HG03095 (cell line): ENCODE measurements at regions not wholly inside any gene's neighbourhood (a gene's known extent, or its start where the extent isn't known, plus 50 kb on each side); places are given as distances from the start of the nearest gene placed in this dataset.

Experiments used
- ATAC-seq: cut with Tn5 transposase; IDR thresholded peaks from one replicate; pipeline ENCODE4 v1.9.1; 2021; ENCODE audit warnings: moderate library complexity; ENCODE audit not compliant: unreplicated experiment

GRCh38 chr13:61994174-61994573 is 578.5 kb upstream of the PCDH20 start:
- no peak for ATAC-seq

DNA sequence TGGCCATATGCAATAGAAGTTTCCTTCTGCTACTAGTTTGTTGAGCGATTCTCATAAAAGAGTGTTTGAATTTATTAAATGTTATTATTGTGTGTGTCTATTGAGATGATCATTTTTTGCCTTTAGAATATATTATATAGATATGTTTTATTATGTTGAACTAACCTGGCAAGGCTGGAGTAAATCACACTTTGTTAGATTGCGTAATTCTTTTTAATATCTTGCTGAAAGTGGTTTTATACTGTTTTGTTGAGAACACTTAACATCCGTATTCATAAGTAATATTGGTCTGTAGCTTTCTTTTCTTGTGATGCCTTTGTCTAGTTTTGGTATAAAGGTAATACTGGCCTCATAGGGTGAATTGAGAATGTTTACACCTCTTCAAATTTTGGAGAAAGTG is 574.3 kb upstream of the PCDH20 start:
- no peak for ATAC-seq

DNA sequence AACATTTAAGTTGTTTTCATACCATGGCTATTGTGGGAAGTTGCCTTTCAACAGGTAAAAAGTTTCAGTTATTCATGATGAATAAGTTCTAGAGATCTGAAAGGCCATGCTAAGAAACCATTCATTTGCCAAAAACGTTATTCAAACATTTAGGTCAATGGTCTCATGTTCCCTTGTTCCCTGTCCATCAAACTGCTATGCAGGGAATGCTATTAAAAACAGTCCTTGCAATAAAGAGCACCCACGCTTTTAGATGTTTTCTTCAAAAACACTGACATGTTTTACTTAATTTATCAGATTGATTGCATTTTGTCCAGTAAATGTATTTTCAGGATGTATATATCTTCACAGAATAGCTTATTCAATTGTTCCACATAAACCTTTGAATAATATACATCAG is 573.2 kb upstream of the PCDH20 start:
- no peak for ATAC-seq

DNA sequence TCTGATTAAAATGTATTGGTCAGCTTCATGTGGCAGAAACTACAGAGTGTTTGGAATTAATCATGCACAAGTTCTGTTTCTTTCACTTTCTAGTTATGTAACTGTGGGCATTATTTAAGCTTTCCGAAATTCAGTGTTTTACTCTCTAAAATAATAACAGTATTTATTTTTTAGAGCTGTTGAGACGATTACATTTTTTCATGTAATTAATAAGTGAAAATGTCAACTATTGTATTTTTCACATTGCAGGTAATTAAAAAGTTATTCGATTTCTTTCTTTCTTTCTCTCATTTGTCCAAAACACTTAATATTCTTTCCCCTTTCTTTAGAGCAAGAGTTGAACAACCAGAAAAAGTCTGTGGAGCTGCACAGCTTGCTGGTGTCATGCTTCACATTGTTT is 559.4 kb upstream of the PCDH20 start:
- ATAC-seq, result no peak

DNA sequence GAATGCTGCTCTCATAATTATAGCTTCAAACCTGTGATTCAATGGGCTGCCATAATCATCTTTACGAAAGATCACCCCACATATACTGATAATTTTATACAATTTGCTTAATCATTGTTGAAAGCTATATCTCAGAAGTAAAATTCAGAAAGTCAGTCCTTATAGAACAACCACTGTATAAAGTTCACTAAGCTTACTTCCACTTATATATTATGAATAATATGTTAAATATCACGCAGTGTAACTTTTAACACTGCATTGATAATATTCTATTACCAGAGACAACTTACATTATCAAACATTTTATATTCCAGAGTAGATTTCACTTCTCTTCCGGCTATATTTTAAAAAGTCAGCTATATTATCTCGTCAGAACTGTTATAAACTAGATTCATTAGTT is 550.1 kb upstream of the PCDH20 start:
- ATAC-seq, result no peak

- no peak for ATAC-seq
Observed at GRCh38 chr13:61960981-61961380, 545.3 kb upstream of the PCDH20 start.

GRCh38 chr13:61954092-61954491 is 538.4 kb upstream of the PCDH20 start:
- ATAC-seq, result no peak

DNA sequence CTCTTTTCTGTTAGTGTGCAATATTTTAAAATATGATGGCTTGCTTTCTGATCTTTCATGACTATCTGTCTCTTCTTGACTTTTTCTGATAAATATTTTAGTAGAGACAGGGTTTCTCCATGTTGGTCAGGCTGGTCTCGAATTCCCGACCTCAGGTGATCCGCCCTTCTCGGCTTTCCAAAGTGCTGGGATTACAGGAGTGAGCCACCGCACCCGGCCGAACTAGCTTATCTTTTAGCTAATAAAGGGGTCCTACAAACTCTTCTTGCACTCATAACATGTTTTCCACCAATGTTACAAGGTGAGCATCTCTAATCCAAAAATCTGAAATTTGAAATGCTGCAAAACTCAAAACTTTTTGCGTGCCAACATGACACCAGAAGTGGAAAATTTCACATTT is 535.2 kb upstream of the PCDH20 start:
- ATAC-seq, result no peak

DNA sequence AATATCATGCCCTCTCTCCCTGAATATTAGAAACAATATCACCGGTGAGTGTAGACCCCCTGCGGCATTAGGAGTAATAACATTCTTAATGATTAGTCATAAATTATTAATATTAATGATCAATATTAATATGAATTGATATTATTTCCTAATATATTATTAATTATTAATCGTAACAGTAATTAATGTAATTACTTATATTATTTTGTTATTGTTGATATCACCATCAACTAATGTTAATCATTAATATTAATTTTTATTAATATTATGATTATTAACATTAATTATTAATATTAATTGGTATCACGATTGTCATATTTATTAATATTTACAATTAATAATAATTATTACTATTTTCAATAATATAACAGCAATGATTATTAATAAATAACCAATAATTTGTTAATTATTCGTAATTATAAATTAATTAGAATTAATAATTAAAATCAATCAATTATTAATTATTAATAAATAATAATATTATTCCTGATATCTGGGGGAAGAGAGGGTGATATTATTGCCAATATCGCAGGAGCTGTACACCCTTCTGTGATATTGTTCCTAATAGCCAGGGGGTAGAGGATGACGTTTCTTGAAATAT is 528.8 kb upstream of the PCDH20 start:
- ATAC-seq, result no peak

GRCh38 chr13:61935710-61936109 is 520.1 kb upstream of the PCDH20 start:
- no peak for ATAC-seq

DNA sequence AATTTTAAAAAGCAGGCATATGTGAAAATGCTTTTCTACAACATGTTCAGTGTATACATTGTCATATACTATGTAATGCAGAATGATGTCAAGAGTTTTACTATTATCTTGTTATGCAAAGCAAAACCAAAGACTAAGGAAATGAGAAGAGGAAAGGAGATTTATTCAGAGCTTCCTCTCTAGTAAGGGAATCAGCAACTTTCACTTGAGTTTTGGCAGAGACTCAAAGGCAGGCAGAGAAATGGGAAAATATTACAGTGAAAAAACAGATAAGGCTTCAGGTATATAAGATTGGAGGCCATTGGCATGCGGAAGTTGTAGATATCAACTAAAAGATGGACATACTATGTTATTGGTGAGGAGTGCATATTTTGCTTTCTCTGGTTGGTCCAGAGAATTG is 512.0 kb upstream of the PCDH20 start:
- ATAC-seq, result no peak

DNA sequence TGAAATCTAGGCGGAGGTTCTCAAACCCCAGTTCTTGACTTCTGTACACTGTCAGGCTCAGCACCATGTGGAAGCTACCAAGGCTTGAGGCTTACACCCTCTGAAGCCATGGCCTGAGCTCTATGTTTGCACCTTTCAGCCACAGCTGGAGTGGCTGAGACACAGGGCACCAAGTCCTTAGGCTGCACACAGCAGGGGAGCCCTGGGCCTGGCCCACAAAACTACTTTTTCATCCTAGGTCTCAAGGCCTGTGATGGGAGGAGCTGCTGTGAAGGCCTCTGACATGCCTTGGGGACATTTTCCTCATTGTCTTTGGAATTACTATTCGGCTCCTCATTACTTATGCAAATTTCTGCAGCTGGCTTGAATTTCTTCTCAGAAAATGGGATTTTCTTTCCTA is 503.2 kb upstream of the PCDH20 start:
- no peak for ATAC-seq

DNA sequence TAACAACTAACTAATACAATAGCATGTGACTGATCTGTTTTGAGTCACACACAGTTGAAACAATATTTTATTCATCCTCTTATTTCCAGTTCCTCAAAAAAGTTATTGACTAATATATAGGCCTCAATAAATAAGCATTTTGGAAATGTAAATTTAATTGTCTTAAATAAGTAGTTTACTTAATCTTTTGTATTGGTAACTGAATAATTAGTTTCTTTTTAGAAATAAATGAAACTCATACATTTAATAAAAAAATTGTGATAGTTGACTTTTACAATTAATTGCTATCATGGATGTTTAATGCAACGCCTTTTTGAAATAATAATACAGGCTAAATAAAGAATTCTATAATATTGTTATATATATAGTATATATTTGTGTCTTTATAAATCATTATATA is 500.8 kb upstream of the PCDH20 start:
- ATAC-seq, result no peak

DNA sequence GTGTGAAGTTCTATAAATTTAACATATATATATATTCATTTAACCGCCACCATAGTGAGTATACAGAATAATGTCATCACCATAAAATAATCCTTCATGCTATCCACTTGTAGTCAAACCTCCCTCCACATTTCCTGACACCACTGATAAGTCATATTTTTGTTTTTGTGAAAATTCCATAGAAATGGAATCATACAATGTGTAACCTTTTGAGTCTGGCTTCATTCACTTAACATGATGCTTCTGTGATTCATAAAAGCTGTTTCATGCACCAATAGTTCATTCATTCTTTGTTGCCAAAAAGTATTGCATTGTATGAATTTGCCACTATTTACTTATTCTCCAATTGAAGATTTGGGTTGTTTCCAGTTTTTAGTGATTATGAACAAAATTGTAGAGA is 497.5 kb upstream of the PCDH20 start:
- ATAC-seq, result no peak

GRCh38 chr13:61908906-61909615 is 493.4 kb upstream of the PCDH20 start:
- ATAC-seq, result no peak

DNA sequence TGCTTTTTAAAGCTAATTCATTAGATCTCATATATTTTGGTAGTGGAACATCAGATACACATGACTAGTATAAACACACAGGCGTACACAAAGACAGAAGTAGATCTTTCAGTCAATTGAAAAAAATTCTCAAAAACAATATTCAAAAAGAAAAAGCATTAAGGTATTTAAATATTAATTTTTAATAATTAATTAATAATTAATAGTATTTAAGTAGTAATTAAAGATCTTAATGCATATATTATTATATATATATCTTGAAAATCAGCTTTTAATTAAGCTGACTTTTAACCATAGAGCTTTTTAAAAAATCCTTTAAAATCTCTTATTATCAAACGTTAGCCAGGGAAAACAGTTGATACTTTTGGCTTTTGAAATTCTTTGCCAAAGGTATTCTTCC is 489.4 kb upstream of the PCDH20 start:
- no peak for ATAC-seq

GRCh38 chr13:61901946-61902541 is 486.4 kb upstream of the PCDH20 start:
- ATAC-seq, result no peak

DNA sequence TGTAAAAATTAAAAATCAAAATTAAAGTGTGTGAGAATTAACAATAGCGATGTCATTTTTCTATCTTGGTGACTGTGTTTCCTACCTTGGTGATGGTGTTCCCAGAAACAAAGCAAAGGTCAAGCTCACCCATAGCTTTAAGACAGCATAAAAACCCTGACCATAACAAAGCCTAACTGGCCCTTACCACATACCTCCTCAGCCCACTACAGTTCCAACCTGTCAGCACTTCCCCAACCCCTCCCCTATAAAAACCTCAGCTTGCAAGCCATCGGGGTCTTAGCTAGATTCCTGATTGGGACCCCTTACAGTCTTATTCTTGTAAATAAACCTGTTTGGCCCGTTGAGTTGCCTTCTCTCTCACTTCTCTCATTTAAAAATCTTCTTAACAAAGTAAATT is 484.4 kb upstream of the PCDH20 start:
- ATAC-seq, result no peak

GRCh38 chr13:61898207-61898606 is 482.6 kb upstream of the PCDH20 start:
- no peak for ATAC-seq

- ATAC-seq, result no peak
Observed at GRCh38 chr13:61891401-61891800, 475.8 kb upstream of the PCDH20 start.

GRCh38 chr13:61884830-61885229 is 469.2 kb upstream of the PCDH20 start:
- ATAC-seq, result no peak

DNA sequence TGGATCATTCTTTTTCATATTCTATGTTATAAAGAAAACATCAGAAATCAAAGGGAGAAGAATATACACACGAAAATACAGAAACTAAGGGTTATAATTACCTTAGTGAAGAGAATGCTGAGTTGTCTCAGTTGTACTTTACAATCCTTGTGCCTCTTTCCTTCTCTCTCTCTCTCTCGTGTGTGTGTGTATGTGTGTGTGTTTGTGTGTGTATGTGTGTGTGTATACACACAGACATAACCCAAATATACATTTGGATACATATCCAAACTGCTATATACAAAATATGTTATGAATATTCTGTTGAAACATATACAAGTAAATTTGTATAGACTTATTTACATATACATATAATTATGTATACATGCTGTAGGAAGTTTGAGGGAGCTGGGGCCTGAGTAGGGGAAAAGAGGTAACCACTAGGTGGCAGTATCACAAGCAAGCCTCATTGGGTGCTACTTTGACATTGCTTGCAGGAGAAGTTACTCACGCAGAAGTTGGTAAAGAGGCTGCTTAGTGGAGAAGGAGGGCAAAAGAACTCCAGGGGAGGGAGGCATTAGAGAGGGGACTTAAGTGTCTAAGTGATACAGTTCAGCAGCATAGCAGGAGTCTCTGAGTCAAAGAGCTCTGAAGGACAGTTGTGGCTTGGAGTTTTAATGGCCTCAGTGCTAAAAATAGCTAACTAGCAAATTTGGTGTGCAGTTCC is 465.1 kb upstream of the PCDH20 start:
- peak; percentile 79 for ATAC-seq
